ENCODE measurements at regions not wholly inside any gene's neighbourhood (a gene's known extent, or its start where the extent isn't known, plus 50 kb on each side); places are given as distances from the start of the nearest gene placed in this dataset.

DNA sequence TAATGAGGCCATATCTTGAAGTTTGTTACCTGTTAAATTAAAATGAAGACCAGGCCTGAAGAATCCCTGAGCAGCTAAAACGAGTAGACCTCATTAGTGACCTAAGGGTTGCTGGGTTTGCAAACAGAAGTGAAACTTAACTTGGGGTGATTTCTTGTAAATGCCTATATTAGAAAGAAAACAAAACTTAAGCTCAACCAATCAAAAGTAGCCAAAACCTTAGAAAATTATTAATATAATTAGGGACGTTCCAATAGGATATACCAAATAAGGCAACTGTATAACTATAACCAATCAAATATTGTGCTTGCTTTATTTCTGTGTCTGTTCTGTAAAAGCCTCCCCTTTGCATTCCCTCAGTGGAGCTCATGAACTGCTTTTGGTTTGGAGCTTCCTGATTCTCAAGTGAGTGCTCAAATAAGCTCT lies 137.9 kb upstream of the VRK2 start:
- TF ChIP-seq, protein P1, sequence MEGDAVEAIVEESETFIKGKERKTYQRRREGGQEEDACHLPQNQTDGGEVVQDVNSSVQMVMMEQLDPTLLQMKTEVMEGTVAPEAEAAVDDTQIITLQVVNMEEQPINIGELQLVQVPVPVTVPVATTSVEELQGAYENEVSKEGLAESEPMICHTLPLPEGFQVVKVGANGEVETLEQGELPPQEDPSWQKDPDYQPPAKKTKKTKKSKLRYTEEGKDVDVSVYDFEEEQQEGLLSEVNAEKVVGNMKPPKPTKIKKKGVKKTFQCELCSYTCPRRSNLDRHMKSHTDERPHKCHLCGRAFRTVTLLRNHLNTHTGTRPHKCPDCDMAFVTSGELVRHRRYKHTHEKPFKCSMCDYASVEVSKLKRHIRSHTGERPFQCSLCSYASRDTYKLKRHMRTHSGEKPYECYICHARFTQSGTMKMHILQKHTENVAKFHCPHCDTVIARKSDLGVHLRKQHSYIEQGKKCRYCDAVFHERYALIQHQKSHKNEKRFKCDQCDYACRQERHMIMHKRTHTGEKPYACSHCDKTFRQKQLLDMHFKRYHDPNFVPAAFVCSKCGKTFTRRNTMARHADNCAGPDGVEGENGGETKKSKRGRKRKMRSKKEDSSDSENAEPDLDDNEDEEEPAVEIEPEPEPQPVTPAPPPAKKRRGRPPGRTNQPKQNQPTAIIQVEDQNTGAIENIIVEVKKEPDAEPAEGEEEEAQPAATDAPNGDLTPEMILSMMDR (IDR thresholded peaks at IDR 0.05): no peak
- TF ChIP-seq POLR2A (IDR thresholded peaks at IDR 0.05): no peak
